Stimulated activated CD8-positive, alpha-beta memory T cell treated with anti-CD3 and anti-CD28 coated beads, Interleukin-7, amount 100 ng/mL, for 24 hours (primary cell): ENCODE measurements at regions not wholly inside any gene's neighbourhood (a gene's known extent, or its start where the extent isn't known, plus 50 kb on each side); places are given as distances from the start of the nearest gene placed in this dataset.

Experiments
- DNase-seq: peaks from one replicate; pipeline ENCODE4 v3.0.0-alpha.2; 2020; ENCODE audit warnings: low read depth

DNA sequence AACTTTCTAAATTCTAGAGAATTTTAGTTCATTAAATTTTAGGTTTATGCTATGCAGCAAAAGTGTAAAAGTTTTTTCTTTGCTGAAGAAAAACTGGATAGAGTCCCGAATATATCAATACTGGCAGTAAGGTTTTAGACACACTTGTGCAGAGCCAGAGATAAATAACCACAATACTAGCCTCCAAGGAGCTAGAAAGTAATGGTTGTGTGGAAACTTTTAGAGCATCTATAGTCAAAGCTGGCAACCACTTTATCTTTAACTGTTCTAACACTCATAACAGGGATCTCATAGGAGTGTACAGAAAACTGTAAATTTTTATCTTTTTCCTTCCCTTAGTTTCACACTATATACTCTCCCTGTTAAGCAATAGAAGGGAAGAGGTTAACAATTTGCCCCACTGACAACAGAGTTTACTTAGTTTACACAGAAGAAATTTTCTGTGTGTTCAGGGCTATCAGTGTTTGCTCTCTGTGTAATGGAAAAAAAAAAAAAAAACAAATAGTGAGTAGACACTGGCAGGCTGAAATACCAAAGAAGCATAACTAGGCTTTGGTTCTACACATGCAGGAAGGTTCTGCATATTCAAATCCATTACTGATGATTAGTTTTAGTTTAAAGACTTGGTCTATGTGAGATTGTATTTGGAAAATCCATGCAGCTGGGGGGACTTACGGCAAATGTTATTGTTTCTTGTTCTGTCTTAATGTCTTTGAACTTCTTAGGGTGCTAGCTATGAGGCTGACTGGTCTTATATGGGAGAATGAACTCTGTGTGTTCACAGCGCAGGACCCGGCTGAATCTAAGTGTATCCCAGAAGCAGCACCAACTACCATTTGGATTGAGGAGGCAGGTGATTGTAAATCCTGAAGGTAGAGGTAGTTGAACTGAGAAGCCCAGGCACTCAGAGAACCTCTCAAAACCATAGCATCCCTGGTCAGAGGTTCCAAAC, 187.6 kb downstream of the PCSK1 start:
- DNase-seq: no peak

DNA sequence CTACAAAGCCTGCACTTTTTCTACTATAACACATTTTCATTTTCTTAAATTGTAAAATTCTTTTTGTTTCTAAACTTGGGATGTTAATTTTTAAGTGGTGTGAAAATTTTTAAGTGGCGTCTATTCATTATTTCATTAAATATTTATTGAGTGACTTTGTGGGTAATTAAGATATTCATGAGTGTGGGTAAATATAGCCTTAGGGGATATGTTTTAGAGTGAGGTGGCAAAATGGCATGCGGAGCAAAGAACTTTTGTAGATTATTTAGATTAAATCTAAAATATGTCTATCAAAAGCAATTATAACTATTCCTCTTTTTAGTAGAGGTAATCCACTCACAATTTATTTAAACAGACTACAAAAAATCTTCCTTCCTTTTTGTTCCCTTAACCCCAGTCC, 188.4 kb downstream of the PCSK1 start:
- DNase-seq: no peak

DNA sequence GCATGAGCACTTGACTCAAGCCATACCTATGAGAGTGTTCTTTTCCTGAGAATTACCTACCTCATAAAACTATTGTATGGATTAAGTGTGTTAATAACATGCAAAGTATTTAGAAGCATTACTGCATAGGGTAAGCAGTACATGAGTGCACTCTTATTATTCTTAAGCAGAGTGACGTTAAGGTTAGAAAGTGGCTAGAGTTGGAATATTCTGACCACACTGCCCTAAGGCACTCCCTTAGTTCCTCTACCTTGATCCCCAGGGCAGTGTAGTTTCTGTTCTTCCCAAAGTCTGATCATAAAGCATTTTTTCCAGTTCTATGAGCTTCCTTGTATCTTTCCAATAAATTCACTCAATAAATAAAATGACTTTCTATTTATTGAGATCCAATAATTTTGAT, 189.2 kb downstream of the PCSK1 start:
- DNase-seq: no peak

DNA sequence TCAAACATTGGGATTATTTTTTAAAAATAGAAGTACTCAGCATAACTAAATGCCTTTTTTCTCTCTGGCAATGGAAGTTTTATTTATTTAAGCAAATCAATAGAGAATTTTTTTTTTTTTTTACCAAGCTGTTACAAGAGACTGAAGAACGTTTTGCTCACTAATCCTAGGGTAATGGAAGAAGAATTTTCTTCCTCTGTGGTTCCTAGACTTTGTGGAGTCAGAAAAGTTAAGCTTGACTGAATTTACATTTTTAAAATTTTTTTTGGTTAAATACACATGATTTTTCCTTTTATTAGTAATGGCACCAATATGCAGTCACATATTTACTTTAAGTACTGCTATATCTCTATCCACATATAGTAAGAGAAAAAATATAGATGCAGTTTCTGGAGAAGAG, 189.8 kb downstream of the PCSK1 start:
- DNase-seq: no peak

DNA sequence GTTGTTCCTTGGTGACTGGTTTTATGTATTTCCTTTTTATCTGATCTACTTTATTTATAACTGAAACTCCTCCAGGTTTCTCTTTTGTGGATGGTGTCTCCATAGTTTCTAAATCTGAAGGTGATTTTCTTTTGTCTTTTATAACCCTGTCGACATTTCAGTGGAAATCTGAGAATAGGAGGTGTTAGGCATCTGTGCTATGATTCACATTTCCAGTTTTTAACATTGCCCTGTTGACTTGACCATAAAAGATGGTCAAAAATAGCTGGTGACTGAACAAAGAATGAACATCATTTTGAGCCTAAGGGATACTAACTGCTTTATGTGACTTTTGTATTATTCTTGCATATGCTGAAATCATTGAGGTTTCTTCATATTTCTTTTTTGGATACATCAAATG, 190.5 kb downstream of the PCSK1 start:
- DNase-seq: no peak

DNA sequence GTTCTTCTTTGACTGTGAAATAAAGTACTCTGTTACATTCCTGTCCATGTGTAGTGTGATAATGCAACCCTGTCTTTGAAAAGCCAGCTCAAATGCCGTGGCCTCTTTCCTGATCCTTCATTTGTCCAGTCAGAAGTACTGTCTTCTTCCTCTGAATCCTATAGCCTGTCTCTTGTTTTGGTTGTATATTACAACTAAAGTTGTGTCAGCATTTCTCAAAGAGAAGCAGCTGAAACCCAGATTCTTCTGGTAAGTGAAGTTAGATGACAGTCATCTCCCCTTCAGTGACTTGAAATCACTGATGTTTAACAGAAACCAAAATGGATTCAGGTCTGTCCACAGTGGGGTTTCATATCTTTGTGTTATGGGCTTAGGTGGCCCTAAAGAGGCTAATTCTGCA, 196.2 kb downstream of the PCSK1 start:
- DNase-seq: no peak

DNA sequence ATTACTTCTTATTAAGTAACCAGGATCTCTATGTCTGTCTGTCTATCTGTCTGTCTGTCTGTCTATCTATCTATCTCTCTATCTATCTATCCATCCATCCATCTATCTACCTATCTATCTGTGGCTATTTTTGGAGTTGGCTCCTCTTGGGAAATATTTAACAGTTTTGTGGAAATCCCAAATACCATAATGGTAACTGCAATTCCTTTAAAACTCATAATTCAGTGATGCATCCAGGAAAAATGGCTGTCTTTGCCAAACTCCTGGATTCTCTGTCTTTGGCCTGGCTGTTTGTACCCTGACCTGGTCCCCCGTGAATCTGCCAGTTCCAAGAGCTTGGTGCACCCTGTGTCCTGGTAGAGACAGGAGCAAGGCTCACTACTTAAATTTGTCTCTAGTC, 197.0 kb downstream of the PCSK1 start:
- no peak for DNase-seq

DNA sequence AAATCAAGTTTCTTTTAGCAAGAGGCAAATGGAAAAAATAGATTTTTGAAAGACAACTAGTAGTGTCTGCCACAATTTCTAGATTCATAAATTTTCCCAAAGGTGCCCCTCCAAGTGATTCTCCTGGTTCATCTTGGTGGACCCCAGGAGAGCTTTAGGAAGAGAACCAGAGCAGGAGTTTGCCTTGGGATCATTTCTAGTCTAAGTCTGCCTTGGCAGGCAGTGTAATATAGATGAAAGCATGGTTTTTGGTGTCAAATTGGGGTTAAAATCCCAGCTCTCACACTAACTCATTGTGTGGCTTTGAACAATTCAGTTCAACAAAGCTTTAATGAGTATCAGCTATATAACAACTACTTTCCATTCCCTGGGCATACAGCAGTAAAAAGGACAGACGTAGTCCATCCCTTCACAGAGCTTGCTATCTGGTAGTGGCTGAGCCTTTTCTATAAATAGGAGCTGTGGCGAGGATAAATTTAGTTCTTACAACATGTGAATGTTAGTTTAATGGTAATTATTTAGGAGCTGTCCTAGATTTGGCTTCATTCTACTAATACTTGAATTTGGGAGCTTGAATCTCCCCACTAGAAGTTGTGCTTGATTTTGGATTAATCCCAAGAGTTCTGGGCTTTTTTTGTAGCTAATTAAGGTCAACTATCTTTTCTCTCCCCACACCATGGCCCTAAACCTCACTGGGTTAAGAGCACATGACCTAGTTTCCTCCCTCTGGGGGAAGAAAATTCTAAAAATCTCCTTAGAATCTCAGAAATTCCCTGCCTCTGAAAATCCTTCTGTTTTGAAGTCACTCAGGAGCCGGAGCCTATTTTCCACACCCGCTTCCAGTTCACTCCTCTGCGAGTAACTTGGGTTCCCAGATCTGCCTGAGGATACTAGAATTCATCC, 197.8 kb downstream of the PCSK1 start:
- no peak for DNase-seq

DNA sequence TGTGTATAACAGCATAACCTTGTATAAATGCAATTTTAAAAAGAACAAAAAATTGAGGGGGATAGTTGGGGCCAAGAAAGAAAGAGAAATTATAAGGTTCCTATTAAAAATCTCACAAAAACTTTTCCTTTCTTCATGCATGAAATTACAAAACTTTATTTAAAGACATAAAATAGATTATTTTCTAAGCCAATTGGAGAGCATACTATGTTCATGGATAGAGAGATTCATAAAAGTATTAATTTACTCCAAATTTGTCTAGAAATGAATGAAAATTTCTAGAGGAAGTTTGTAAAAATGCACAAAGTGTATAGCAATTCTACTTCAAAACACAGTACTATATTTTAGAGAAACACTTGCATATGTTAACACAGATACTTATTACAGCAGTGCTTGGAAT, 200.4 kb downstream of the PCSK1 start:
- DNase-seq: no peak

DNA sequence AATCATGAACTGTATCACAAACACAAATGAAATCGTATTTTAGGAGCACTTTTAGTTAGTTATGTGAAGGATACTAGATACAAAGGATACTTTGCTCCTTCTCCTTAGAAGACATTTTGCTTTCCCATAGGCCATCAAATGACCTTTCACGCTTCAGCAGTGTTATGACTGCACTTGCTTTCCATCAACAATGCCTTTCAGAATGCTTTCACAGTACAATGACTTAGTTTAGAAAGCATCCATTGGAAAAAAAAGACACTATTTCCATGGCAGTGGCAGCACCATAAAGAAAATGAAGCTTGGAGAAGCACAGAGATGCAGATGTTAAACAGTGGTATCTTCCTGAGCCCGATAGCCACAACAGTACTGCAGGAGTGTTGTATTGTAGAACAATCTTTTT, 203.9 kb downstream of the PCSK1 start:
- no peak for DNase-seq

DNA sequence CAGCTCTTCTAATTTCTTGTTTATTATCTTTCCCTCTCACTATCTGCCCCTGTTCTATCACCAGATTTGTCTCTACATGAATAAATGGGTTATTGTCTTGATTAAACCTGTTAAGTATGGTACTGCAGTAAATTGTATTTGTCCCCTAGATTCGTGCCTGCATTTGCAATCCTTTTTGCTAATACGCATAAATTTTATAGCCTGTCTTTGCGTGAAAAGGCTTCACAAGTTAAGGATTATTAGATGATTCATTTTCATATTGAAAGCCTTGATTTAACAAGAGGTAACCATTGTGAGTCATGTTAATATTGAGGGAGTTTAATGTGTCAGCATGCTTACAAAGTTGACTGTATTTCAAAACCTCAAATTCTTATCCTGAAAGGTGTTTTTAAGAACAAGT, 204.6 kb downstream of the PCSK1 start:
- no peak for DNase-seq

DNA sequence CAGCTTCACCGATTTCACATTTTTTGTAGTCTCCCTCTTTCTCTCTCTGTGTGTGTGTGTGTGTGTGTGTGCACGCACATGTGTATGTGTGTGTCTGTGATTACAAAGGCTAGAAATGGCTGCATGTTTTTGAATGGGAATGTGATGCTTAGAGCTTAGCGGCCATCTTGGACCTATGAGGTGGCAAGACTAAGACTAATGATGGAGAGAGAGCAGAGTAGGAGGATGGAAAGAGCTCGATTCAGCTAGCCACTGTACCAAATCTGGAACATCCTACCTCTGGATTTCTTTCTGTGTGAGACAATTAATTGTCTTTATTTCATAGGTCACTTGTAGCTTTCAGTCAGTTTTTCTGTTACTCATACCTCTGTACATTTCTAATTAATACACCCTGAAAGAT, 205.1 kb downstream of the PCSK1 start:
- no peak for DNase-seq

DNA sequence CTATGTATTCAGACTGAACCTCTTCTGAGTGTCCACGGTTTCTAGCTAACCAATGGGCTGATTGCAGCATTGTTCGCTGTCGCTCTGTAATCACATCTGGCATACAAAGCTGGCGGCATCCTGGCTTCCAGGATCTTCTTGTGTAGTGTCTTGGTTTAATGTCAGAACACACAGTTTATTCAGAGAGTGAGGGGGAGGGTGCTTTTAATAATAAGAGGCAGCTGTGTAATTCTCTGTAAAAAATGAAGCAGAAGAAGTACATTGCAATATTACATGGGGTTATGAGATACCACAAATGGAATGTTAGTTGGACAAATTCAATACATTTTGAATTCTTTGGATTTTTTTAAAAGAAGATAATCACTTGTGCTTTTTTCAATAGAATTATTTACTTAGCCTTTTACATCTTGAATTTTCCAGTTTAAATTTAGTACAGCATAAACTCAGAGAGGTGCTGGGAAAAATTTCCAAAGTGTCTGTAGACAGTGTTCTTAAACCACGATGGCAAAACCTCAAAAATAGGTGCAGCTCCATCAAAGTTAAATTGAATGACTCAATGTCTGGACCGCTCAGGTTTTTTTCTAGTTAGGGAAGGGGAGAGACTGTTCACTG, 206.0 kb downstream of the PCSK1 start:
- DNase-seq: no peak

DNA sequence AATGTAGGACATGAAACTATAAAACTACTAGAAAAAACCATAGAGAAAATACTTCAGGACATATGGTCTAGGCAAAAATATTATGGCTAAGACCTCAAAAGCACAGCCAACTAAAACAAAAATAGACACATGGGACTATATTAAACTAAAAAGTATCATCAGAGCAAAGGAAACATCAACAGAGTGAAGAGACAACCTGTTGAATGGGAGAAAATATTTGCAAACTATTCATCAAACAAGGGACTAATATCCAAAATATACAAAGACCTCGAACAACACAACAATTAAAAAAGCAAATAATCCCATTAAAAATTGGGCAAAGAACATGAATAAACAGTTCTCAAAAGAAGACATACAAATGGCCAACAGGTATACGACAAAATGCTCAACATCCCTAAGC, 210.9 kb downstream of the PCSK1 start:
- no peak for DNase-seq

DNA sequence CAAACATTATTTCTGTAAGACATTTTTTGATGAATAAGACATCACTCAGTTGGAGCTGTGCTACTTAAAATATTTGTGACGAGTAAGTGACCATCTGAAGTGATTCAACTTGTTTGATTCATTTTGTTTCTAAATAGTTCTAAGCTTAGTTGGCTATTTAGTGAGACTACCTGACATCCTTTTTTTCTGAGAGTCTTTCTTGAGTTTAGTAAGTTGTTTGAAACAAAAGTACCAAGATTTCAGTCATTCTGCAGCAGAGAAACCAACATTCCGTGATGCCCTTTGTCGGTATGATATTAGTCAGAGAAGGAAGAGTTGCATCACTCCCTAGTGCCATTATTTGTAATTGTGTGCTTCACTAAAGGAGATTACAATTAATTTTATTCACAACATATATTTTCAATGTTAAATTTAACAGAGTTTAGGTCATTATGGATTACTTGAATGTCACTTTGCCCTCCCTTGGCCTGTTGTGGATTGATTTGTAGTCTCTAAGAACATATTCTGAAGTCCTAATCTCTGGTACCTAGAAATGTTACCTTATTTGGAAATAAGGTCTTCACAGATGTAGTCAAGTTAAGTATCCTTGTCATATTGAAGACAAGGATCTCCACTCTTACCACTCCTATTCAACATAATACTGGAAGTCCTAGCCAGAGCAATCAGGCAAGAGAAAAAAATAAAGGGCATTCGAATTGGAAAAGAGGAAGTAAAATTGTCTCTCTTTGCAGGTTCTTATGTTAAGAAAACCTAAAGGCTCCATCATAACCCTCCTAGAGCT, 212.2 kb downstream of the PCSK1 start:
- no peak for DNase-seq

DNA sequence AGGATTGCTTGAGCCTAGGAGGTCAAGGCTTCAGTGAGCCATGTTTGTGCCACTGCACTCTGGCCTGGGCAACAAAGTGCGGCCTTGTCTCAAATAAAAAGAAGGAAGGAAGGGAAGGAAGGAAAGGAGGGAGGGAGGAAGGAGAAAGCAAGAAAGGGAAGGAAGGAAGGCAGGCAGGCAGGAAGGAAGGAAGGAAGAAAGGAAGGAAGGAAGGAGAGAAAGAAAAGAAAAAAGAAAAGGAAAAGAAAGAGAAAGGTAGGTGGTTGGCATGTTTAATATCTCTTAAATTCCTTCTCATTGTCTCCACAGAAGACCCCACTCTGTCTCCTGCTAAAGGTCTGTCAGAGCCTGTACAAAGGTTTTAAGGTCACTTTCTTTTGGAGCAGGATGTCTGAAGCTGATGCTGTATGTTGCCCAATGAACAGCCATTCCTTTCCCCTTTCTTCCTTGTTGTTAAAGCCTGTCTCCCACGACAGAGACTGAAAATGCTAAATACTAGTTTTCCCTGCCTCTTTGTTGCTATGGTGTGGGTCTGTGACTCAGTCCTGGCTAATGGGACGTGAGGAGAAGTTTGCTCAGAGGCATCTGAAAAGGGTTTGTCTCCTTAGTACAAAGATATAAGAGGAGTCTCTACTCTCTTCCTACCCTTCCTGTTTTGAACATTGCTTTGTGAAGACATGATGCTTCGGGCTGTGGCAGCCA, 213.3 kb downstream of the PCSK1 start:
- no peak for DNase-seq

DNA sequence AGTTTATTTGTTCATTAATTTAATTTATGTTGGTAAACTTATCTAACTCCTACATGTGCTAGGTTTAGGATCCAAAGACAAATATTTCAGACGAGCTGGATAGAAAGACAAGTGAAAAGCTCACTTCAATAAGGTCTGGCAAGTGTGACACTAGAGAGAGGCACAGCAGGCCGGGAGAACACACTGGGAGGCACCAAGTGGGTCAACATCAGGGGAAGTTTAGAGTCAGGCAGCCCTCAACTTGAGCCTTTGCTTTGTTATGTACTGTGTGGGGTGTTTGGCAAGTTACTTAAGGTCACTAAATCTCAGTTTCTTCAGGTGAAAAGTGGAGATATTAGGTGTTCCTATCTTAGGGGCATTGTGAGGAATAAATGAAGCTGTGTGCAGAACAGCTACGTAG, 214.4 kb downstream of the PCSK1 start:
- no peak for DNase-seq

DNA sequence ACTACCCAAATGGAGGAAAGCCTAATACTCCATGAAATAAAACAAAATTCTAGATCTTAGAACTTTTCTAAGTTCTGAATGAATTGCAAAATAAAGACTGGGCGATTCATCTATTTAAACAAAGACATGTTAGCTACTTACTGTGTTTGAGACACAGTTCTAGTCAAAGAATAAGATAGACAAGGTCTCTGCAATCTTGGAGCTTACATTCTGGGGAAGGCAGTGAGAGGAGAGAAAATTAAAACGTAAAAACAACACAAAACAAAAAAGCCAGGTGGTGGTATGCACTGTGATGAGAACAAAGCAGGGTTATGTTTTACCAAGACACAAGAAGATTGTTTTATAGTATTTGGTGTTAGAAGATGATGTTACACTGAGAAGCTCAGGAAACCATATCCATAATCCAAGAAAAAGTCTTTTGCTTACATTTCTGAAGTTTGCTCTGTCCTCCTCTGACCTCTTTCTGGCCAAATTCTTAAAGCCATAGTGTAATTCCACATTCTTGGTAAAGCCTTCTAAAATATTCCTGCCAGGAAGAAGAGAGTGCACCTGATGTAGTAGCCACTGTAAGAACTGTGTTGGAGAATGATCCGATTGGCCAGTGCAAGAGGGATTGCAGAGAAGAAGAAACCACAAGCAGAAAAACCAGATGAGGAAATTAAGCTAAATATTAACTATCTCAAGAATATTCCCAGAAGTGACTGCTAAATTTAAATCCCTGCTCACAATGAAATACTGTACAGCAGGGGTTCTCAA, 218.4 kb downstream of the PCSK1 start:
- no peak for DNase-seq

DNA sequence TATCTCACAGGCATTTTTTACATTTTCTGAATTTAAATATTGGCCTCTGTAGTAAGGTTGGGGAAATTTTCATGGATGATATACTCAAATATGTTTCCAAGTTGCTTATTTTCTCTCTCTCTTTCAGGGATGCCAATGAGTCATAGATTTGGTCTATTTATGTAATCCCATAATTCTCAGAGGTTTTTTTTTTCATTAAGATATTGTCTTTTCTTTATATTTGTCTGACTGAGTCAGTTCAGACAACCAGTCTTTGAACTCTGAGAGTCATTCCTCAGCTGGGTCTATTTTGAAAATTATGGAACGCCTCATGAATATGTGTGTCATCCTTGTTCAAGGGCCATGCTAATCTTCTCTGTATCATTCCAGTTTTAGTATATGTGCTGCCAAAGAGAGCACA, 223.2 kb downstream of the PCSK1 start:
- DNase-seq: no peak

DNA sequence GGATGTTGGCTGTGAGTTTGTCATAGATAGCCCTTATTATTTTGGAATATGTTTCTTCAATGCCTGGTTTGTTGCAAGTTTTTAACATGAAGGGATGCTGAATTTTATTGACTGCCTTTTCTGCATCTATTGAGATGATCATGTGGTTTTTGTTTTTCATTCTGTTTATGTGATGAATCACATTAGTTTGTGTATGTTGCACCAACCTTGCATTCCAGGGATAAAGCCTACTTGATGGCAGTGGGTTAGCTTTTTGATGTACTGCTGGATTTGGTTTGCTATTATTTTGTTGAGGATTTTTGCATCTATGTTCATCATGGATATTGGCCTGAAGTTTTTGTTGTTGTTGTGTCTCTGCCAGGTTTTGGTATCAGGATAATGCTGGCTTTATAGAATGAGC, 225.6 kb downstream of the PCSK1 start:
- DNase-seq: no peak

DNA sequence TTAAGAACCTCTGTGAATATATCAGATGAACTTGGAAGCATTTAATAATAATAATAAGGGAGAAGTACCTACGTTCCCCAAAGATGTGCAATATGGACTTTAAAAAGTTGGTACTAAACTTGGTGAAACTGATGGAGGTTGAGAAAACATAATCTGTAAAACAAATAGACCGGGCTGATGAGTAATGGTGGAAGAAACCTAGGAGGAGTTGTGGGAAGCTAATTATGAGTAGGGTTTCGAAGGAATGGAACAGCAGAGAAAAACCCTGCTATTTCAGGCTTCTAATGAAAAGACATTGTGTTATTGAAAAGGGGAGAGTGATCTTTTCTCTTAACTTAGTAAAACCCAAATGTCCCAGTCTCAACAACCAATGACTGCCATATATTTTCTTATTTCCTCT, 229.3 kb downstream of the PCSK1 start:
- DNase-seq: no peak
